ENCODE measurements at regions not wholly inside any gene's neighbourhood (a gene's known extent, or its start where the extent isn't known, plus 50 kb on each side); places are given as distances from the start of the nearest gene placed in this dataset.

- TF ChIP-seq POLR2A (IDR thresholded peaks at IDR 0.05; ENCODE audit: low read length) (no peak), GATA1 (IDR thresholded peaks at IDR 0.05; ENCODE audit: low read depth, low read length) (no peak)
Observed at GRCh38 chrX:94389044-94389443, 715.0 kb downstream of the FAM133A start.

Measured in erythroblast (primary cell).